Stimulated activated CD4-positive, alpha-beta T cell treated with anti-CD3 and anti-CD28 coated beads, Interleukin-4, amount 100 ng/mL, for 24 hours (primary cell): ENCODE measurements at regions not wholly inside any gene's neighbourhood (a gene's known extent, or its start where the extent isn't known, plus 50 kb on each side); places are given as distances from the start of the nearest gene placed in this dataset.

Source experiments
- DNase-seq: peaks from one replicate; pipeline ENCODE4 v3.0.0-alpha.2; 2020

- no peak for DNase-seq
These were observed 51.6 kb upstream of the DYNLRB2 start for GRCh38 chr16:80489173-80489572.

- no peak for DNase-seq
These were observed 52.6 kb upstream of the DYNLRB2 start for GRCh38 chr16:80488167-80488566.

DNA sequence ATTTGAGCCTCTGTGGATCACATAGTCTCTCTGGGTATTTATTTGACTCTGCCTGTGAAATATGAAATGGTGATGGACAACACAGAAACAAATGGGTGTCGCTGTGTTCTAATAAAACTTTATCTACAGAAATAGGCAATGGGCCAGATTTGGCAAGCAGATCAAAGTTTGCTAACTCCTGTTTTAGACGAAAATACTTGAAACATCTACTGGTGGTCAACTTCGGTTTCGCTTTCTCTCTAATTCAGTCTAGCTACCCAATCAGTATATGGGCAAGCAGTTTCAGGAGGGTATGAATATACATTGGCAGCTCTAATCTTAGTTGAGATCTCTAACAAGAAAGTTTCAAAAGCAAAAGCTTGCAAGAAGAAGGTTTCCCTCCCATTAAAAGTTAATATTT, 60.1 kb upstream of the DYNLRB2 start:
- no peak for DNase-seq

DNA sequence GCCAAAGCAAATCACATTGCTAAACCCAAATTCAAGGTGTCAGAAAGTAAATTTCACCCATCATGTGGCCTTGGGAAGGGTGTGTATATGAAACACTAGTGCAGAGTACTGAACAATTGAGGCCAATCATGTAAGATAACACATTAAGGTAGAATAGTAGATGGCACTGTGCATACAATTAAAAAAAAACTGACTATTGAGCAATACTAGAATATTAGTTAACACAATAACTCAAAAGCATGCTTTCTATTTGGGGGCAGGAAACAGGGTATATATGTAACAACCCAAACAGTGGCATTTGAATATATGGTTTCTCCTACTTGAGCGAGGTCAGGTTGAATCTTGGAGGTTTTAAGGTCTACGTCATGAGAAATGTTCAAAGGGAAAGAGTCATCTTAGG, 63.0 kb upstream of the DYNLRB2 start:
- DNase-seq: no peak

DNA sequence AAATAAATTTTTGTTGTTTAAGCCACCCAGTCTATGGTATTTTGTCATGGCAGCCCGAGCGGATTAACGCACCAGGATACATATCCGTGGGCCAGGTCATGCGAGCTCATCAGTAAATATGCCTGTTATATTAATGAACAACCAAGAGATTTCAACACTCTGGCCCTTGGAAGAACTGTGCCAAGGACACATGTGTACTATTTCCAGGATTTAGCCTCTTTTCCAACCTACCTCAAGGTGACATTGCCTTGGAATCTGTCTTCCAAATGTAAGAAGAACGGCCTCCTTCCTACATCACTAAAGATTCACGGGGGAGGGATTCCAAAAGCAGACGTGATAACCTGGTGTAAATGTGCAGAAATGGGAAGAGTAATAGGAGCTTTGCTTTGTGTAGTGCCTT, 72.8 kb upstream of the DYNLRB2 start:
- DNase-seq: no peak

DNA sequence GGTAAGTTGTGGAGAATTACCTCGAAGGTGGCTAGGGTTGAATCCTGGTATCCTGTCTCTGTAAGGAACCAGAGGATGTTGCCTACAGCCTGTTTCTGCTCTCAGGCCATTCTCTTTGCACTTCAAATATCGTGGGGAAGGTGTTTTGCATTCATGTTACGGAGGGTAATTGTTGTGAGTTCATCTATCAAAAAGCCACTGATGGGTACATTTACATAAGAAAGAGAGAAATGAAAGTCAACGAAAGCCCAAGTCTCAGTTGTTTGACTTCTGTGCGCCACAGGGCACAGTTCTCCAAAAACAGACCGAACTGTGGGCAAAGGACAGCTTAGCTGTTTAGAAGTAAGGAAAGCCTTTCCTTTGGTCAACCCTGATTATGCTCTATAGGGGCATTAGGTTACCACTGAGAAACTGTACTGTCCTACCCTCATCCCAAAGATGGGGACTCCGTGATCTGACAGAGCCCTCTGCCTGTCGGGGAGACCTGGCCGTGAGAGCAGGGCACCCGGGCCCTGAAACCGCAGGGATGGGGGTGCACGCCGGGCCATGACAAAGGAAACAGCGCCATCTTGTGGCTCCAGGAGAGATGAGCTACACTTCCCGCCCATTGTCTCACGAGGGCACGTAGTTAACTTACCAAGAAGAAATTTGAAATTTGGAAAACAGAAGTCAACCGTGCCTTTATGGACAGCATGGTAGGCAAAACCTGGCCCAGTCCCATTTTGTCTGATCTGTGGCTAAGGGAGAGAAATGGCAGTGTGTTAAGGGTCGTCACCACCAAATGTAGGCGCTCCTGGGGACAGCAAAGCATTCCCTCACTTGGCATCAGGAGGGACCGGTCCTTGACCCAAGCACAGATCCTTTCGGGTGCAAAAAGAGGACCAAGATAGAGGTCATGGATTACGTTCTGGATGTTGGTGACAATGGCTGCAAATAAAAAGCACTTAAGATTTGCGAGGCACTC, 74.5 kb upstream of the DYNLRB2 start:
- peak; percentile 64 for DNase-seq

DNA sequence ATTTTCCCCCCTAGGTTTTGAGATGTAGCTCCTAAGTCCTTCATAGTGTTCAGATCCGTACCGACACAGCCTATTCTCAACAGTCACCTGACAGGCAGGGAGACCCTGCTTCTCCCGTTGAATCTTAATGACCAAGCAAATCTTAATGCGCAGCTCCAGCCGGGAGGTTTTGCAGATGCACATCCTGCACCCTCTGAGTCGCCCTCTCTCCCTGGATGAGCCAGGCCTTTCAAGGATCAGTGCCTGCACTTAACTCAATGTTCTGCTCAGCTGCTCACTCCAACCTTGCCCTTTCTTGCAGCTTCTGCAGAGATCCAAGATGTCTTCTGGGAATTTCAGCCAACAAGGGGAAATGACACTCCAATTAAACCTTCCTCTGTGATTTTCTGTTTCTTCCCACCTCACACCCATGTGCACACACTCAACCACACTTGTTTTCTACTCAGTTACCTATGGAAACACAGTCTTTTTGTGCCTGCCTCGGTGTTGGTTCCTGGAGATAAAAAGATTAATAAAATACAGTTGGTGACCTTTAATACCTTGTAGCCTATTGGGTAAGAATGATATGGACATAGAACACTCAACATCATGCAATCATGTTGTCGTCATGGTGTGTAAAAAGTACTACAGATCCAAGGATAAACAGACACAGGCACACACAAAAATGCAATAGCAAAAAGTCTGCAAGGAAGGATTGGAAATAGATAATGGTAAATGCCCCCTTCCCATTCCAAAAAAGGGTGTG, 76.9 kb upstream of the DYNLRB2 start:
- DNase-seq: no peak

GRCh38 chr16:80463326-80463725, 77.5 kb upstream of the DYNLRB2 start:
- DNase-seq: no peak

DNA sequence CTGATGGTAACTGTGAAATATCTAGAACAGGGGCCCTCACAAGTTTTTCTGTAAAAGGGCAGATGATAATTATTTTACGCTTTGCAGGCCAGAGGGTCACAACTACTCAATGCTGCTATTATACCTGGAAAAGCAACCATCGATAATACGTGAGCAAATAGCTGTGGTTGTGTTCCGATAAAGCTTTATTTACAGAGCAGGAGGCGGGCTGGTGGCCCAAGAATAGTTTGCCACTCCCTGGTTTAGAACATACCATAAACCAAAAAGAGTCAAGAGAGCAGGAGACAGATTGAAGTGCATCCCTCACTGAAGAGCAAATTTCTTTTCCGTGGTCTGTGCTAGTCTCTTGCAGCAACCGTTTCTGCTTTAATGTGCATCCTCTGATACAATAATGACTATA, 77.9 kb upstream of the DYNLRB2 start:
- no peak for DNase-seq

DNA sequence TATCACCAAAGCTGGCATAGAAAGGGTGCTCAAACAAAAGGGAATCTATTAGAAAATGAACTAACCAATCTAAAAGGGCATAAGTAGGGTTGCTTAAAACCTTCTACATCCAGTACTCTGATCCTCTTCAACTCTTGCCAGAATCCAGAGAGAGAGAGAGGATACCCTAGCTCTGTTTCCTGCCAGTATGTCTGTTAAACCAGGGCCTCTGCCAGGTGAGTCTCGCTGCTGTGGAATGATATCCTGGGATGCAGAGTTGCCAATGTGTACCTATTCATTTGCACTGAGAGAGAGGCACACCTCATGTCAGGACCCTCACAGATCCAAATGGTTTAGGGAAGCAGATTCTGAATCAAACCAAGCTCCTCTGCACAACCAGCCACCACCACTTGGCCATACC, 79.8 kb upstream of the DYNLRB2 start:
- DNase-seq: no peak

DNA sequence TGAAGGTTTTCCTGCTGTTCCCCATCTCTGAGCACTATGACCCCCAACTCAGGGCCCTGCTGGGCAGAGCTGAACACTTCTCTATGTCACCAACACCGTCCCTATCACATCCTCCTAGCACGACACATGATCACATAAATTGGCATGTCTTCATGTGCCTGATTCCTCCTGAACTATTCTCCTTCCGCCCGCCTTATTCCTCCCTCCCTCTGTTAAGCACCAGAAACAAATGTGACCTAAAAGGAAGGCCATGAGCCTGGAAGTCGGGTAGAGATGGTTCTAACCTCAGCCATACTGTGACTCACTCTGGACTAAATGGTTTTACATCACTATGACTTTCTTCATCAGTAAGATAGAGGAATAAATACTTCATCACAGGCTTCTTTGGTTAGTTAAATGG, 80.8 kb upstream of the DYNLRB2 start:
- no peak for DNase-seq

DNA sequence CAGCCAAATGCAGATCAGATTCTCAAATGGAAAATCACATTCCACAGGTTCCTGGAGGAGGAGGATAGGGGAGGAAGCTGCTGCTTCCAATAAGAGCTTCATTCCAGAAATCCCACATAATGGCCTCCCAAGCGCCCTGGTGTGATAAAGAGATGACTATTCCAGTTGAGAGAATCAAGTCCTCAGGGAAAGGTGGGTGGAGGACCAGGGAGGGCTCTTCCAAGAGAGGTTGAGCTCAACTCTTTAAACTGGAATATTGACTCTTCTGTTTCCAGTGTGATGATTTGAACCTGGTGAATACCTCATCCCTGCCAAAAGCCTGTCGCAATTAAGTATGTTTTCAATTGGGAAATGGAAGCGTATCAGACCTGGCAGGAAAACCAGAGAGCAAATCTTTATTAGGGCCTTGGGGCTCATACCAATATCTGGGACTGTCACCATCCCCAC, 81.4 kb upstream of the DYNLRB2 start:
- DNase-seq: no peak

DNA sequence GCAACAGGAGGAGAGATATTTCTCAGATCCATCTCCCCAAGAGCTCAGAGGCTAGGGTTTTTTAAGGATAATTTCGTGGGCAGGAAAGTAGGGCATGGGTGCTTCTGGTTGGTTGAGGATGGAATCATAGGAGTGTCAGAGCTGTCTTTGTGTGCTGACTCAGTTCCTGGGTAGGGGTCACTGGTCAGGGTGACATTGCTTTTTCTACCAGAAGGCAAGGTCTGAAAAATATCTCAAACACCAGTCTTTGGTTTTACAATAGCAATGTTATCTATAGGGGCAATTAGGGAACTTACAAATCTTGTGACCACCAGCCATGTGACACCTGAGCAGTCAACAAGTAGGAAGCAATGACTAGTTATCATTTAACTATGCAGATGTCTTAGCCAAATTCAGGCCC, 82.9 kb upstream of the DYNLRB2 start:
- DNase-seq: no peak

GRCh38 chr16:80454802-80455201, 86.0 kb upstream of the DYNLRB2 start:
- no peak for DNase-seq

DNA sequence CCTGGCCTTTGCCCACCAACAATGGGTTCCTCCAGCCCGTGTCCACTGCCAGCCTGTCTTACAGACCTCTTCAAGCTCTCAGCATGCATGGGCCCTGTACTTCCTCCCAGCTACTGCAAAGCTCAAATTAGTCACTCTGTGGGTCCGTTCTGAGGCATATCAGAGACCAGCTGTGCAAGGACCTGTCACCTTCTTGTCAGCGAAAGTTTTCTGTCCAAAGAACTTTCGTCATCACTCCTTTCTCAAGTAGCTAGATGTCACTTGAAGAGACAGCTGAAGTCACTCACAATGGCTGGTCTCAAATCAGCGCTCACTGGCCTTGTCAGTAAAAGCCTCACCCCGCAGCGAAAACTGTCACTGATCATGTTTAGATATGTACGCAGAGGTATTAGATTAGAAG, 91.4 kb upstream of the DYNLRB2 start:
- DNase-seq: no peak

DNA sequence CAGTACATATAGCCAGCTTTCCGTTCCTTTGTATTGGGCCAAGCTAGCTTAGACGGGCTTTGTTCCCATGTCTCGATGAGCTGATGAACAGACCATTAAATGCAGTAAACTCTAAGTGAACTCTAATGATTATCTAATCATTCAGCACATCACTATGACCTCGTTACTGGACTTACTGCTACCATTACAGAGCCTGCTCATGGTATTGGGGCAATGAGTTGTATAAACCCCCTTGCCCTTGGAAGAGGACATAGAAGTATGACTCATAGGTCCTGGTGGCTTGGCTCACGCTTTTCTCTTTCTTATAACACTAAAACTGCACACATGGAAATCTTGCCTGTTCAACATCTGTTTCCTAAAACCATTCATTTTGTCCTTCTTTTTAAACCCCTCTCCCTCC, 93.6 kb upstream of the DYNLRB2 start:
- no peak for DNase-seq

DNA sequence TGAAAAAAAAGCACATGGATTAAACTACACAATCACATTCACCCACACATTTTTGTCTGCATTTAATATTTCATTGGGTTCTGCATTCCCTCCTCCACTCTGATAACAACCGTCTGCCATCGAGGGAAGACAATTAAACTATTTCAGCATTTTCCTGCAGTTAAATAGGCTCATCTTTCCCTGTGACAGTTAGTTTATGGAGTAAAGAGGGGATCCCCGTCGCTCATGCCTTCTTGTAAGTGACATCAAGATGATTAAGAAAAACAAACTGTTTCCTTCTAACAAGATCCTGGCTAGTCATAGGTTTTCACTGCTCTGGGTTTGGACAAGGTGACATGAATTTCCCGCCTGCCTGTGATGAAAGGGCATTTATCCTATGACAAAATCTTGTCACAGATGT, 98.0 kb upstream of the DYNLRB2 start:
- no peak for DNase-seq

DNA sequence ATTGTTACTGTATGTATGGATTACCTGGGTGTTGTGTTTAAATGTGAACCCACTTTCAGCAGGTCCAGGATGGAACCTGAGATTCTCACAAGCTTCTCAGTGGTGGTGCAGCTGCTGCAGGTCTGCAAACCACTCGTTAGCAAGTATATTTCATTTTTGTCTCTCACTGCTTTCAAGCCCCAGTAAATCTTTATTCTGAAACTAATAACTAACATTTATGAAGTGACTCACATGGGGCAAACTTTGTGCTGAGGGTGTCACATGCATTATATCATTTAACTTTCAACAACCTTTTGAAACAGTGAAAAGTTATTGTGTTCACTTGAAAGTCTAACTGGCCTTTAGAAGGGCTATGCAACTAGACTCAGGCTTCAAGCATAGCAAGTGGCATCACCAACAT, 98.9 kb upstream of the DYNLRB2 start:
- no peak for DNase-seq

DNA sequence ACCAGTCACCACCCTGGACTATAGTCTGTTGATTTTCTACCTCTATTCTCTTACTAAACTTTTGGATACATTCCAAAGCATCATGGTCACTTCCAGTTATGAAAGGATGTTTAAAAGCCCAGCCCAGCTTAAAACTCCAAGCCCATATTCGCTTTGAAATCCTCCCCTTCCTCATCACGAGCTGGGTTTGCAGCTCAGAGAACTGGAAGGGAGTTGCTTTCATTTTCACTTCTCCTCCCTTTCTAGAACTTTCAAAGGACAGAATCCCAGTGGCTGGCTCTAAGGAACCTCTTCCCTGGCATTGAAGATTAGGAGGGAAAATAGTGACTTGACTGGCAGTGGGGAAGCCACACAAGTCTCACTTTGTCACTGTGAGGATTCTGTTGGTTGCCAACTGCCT, 100.1 kb upstream of the DYNLRB2 start:
- no peak for DNase-seq

GRCh38 chr16:80437707-80438106, 103.1 kb upstream of the DYNLRB2 start:
- DNase-seq: no peak

GRCh38 chr16:80436510-80436909, 104.3 kb upstream of the DYNLRB2 start:
- no peak for DNase-seq

- no peak for DNase-seq
These were observed 107.2 kb upstream of the DYNLRB2 start for GRCh38 chr16:80433623-80434022.

DNA sequence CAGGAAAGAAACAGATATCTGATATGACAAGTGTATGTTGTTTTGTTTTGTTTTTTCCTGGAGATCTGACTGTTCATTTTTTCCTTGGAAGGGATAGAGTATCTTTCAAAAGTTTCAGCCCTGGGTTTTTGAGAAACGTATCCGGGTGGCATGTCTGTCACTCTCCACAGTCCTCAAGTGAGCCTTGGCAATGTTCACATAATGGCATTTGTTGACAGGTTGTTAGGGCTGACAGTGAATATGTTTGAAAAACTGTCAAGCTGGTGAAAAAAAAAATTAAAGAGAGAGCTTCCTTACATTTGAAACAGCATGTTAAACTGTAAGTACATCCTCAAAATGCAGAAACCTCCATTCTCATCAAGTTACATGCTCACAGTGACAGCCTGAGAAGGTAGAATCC, 113.0 kb upstream of the DYNLRB2 start:
- no peak for DNase-seq
